OCI-LY1 (cell line): ENCODE measurements at regions not wholly inside any gene's neighbourhood (a gene's known extent, or its start where the extent isn't known, plus 50 kb on each side); places are given as distances from the start of the nearest gene placed in this dataset.

Experiments
- CTCF ChIP-seq: fragments of 200-600 bp; sonication (generic), shearing (Covaris generic); IDR thresholded peaks from 2 replicates; pipeline ENCODE4 v1.5.1; 2017; ENCODE audit warnings: mild to moderate bottlenecking, antibody characterized with exemption, low read length, moderate library complexity, mixed read lengths
- EZH2 ChIP-seq: fragments of 200-600 bp; sonication (generic), shearing (Covaris generic); IDR thresholded peaks from 2 replicates; pipeline ENCODE4 v1.8.0; 2017; ENCODE audit warnings: borderline replicate concordance, mixed run types, mild to moderate bottlenecking, antibody characterized with exemption, low read length, moderate library complexity, mixed read lengths

- no peak for TF ChIP-seq CTCF
- no peak for TF ChIP-seq EZH2
Observed at GRCh38 chr10:1923586-1923985, 186.3 kb upstream of the ADARB2 start.
